GM18498 (cell line): ENCODE measurements at regions not wholly inside any gene's neighbourhood (a gene's known extent, or its start where the extent isn't known, plus 50 kb on each side); places are given as distances from the start of the nearest gene placed in this dataset.
"Not testable (repeated sequence)": the region's sequence is repeated elsewhere in the genome, so short reads cannot be mapped to it uniquely, and the experiment has no call there.

ENCODE experiments used
- ATAC-seq: cut with Tn5 transposase; IDR thresholded peaks from one replicate; pipeline ENCODE4 v1.9.1; 2021; ENCODE audit warnings: mild to moderate bottlenecking, moderate library complexity; ENCODE audit not compliant: unreplicated experiment

DNA sequence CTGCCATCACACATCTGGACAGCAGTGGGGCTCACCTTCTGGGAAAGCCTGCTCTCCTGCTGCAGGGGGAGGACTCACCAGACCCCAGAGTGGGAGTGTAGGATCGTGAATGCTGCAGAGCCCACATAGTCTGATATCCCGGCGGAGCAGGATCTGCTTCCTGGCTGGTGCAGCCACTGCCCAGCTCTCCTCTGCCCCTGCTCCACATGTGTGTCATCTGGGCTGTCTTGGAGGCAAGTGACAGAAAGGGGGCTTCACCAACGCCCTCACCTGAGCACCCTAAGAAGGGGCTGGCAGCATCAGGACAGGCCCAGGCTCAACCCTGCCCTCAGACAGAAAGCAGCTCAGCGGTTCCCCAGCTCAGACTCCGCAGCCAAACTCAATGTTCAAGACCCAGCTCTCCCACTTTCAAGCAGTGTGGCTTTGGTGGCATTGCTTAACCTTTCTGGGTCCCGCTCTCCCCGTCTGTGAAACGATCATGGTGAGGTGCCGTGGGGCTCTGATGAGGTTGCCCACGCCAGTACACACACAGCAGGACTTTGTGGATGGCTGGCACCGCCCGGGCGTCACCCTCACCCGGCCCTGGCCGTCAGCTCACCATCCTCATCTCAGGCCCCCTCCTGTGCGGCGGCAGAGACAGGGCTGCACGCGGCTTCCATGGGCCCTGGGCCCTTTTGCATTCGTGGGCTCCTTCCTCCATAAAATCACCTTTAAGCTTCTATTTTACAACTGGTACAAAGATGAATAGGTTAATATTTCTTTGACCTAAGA lies 91.0 kb upstream of the SFSWAP start:
- no peak for ATAC-seq

- no peak for ATAC-seq
These were observed 90.4 kb upstream of the SFSWAP start for GRCh38 chr12:131620520-131620919.

GRCh38 chr12:131620946-131621681 lies 89.8 kb upstream of the SFSWAP start:
- ATAC-seq: no peak

DNA sequence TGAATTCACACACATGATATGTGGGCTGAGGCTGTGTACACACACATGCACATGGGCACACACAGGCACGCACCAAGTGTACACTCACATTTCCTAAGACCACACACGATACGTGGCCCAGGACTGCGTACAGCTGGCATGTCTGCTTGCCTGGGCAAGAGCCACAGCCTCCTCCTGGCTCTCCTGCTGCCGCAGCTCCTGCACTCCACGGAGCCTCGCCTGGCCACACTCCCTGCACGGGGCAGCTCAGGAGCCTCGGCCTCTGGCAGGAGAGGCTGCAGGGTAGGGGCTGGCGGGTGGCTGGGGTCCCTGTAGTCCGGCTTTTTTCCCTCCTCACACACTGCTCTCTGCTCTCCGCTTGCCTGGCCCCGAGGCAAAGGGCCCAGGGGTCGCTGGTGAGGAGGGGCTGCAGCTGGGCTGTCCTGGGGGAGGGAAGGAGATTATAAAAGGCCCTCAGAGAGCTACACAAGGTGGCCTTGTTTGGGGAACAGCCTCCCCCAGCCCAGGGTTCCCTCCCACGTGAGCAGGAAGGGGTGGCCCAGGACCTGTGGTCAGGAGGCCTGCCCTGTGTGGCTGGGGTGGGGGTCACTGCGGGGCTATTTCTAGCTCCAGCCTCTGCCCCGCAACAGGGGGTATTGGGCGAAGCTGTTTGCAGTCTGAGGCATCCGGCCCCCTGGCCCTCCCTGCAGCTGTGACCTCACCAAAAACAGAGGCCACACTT lies 89.0 kb upstream of the SFSWAP start:
- ATAC-seq: no peak

DNA sequence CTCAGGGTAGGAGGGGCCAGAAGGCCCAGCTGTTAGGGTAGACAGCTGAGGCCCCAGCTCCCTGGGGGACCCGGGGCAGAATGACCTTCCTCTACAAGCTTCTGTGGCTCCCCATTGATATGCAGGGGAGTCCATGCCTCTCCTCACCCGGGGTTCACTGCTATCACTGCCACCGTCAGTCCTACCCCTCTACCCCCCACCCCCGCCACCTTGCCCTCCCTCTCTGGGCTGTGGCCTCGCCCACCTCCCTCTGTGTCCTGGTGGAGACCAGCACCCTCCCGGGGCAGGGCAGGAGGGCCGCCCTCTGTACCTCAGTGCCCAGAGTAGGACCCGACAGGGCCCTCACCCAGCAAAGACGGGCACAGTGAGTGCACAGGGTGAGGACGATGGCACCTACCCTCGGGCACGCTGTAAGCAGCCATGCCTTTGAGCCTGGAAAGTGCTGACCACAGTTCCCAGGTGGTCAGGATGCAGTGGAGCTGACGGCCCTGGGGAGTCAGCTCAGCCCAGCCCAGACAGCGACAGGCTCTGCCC lies 88.4 kb upstream of the SFSWAP start:
- no peak for ATAC-seq

DNA sequence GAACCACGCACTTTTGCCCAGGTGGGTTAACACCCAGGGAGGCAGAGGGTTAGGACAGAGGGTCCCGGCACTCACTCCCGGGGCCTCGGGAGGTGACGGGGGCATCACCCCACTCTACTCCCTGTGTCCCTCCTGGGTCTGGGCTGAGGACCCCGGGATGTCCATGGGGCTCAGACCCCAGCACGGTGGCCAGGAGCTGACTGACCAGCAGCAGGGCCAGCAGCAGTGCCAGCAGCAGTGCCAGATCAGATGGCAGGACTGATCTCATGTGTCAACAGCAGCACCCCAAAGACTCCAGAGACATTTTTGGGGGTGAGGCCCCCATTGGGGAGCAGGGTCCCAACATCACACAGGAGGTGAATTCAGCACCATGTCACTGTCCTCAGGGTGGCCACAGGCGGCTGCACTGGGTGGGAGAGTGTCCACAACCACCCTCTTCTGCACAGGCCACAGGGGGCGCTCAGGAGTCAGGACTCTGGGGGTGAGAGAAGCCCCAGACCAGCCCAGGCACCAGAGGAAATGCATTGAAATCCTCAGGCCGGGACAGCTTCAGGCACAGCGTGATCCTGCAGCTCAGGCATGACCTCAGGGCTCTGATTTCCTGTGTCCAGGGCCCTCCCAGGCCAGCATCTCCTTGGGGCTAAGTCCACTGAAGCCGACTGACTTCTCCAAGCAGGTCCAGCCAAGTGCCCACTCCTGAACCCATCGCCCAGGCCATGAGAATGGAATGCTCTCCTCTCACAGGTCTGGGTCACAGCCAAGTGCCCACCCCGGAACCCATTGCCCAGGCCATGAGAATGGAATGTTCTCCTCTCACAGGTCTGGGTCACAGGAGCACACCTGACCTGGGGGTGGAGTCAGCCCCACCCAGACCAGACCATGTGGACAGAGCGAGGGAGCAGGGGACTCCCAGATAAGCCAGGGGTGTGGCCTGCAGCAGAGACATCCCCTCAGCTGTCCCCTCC lies 87.2 kb upstream of the SFSWAP start:
- ATAC-seq: not testable (repeated sequence)

- not testable (repeated sequence) for ATAC-seq
These were observed 86.5 kb upstream of the SFSWAP start for GRCh38 chr12:131624369-131624739.

DNA sequence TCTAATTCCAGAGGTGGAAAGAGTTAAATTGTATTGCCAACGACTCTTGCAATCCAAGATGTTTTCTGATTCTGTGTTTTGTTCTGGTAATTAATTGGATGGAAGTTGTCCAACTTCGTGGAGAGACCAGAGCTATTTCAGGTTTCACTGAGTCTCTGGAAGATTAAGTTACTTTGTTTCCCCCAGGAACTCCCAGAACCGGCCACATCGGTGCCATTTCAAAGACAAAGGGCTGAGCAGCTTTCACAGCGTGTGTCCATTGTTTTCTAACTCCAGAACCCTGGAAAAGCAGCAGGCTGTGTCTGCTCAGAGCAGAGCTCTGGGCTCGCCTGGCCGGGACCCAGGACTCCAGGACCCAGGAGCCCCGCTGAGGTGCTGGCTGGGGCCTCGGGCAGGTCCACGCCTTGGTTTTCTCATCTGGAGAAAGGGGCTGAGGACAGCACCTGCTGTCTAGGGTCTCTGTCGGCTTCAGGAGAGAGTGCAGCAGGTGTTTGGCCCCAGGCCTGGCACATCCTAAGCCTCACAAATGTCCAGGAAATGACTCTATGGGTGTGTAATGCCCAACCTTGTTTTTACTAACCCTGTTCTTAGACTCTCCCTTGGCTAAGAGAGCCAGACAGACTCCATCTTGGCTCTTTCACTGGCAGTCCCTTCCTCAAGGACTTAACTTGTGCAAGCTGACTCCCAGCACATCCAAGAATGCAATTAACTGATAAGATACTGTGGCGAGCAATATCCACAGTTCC lies 86.0 kb upstream of the SFSWAP start:
- ATAC-seq: not testable (repeated sequence)

- not testable (repeated sequence) for ATAC-seq
These were observed 84.7 kb upstream of the SFSWAP start for GRCh38 chr12:131625966-131626722.

DNA sequence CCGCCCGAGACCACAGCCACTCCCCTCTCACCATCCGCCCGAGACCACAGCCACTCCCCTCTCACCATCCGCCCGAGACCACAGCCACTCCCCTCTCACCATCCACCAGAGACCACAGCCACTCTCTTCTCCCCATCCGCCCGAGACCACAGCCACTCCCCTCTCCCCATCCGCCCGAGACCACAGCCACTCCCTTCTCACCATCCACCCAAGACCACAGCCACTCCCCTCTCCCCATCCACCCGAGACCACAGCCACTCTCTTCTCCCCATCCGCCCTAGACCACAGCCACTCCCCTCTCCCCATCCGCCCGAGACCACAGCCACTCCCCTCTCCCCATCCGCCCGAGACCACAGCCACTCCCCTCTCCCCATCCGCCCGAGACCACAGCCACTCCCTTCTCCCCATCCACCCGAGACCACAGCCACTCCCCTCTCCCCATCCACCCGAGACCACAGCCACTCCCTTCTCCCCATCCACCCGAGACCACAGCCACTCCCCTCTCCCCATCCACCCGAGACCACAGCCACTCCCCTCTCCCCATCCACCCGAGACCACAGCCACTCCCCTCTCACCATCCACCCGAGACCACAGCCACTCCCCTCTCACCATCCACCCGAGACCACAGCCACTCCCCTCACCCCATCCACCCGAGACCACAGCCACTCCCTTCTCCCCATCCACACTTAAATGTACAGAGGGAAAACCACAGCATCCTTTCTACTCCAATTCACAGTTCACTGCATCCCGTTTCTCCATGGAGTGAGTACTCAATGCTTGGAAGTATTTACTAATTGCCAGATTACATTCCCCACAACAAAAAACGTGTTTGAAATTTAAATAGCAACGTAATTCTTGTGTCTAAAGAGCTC lies 83.5 kb upstream of the SFSWAP start:
- not testable (repeated sequence) for ATAC-seq

DNA sequence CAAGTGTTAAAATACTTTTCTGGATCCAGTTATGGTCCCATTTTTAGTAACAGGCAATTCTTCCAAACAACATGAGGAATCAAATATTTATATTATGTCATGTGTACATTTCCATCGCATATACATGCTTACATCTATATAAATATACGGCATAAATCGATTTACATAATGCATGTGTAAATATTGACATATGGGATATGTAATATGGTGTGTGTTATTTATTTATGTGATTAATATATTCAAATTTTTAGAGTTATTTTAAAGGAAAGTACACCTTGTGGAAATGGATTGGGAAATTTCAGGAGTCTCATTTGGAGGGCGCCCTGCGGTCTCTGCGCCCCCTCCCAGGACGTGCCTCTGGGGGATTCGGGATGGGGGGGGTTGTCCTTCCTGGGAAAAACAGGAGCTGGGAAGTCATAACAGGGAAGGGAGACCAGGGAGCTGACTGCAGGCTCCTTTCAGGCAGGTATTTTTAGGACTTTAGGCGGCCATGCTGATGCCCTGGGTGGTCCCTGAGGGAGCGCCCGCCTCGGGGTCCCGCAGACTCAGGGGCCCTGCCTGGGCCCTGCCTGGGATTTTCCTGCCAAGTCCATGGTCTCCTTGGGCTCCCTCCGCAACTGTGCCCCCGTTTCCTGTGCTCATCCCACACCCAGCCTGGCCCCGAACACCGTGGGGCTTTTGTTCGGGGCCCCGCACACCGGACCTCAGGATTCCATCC lies 82.7 kb upstream of the SFSWAP start:
- ATAC-seq: no peak

DNA sequence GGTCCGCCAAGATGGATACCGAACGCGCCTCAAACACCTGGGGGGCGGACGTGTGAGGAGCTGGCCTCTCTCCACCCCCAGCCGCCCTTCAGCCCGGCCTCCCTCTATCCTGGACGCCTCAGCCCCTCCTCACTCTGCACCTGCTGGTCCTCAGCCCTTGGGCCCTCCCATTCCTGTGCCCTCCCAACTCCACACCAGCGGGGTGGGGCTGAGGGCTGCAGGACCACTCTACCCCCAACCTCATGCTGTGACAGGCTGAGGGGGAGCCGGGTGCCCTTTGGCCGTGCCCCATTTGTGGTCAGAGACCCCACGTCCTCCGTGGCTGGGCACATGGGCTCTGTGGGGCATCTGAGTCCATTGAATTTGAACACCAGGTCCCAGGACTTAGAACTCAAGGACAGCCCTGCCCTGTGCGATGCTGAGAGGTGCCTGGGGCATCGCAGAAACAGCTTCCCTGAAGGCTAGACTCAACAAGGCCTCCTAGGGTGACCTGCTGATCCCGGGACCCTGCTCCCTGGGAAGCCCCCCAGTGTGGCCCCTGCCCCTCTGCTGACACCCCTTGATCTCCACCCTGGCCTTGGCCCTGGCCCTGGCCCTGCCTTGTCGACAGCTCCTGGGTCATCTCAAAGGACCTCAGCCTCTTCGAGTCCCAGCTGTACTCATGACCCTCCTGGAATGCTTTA lies 82.0 kb upstream of the SFSWAP start:
- no peak for ATAC-seq

- ATAC-seq: no peak
These were observed 79.7 kb upstream of the SFSWAP start for GRCh38 chr12:131631230-131631629.

- not testable (repeated sequence) for ATAC-seq
These were observed 78.8 kb upstream of the SFSWAP start for GRCh38 chr12:131631889-131632651.

DNA sequence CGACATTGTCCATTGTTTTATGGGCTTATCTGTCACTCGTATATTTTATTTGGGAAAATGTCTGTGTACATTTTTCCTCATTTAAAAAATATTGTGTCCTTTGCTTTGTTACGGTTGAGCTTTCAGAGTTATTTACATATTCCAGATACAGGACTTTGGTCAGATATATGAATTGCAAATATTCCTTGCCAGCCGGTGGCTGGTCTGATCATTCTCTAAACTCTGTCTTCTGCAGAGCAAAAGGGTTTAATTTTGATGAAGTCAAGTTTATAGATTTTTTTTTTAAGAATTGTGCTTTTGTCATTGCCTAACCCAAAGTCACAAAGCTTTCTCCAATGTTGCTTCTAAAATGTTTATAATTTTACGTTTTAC lies 78.3 kb upstream of the SFSWAP start:
- not testable (repeated sequence) for ATAC-seq

DNA sequence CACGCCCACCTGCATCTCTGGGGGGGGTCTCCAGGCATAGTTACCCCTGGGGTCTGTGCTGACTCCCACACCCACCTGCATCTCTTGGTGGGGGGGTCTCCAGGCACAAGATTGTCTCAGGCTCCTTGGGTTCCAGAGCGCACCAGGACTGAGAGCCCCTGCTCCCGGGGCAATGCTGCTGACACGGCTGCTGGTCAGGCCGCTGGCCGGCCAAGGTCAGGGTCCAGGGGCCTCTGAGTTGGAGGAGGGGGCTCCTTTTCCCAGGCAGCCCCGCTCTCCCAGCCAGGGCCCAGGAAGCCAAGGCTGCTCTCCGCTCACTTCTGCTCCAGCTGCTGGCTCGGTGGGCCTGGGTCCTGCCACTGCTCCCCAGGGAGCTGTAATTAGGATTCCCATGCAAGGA lies 77.3 kb upstream of the SFSWAP start:
- not testable (repeated sequence) for ATAC-seq
